HL-60 (cell line): ENCODE measurements at regions not wholly inside any gene's neighbourhood (a gene's known extent, or its start where the extent isn't known, plus 50 kb on each side); places are given as distances from the start of the nearest gene placed in this dataset.

Source experiments
- CTCF ChIP-seq: IDR thresholded peaks from one replicate; pipeline ENCODE4 v1.5.1; 2011; ENCODE audit warnings: low read length, control low read depth, inconsistent platforms; ENCODE audit not compliant: insufficient read depth
- GABPA ChIP-seq: IDR thresholded peaks from 2 replicates; pipeline ENCODE4 v1.6.1; 2012; ENCODE audit warnings: low read depth
- POLR2AphosphoS5 ChIP-seq: IDR thresholded peaks from 2 replicates; pipeline ENCODE4 v1.6.1; 2012; ENCODE audit warnings: low read depth
- REST ChIP-seq: IDR thresholded peaks from 2 replicates; pipeline ENCODE4 v1.6.1; 2012; ENCODE audit warnings: low read depth; ENCODE audit not compliant: insufficient replicate concordance
- SPI1 ChIP-seq: IDR thresholded peaks from 2 replicates; pipeline ENCODE4 v1.6.1; 2012; ENCODE audit warnings: low read depth, mild to moderate bottlenecking, borderline replicate concordance

- no peak for TF ChIP-seq CTCF
- no peak for TF ChIP-seq POLR2AphosphoS5
- TF ChIP-seq REST: no peak
- TF ChIP-seq GABPA: no peak
- TF ChIP-seq SPI1: no peak
Measured at GRCh38 chr16:80367037-80367658, 173.6 kb upstream of the DYNLRB2 start.
